IgD-negative memory B cell (primary cell): ENCODE measurements at regions not wholly inside any gene's neighbourhood (a gene's known extent, or its start where the extent isn't known, plus 50 kb on each side); places are given as distances from the start of the nearest gene placed in this dataset.

Source experiments
- H3K27ac Mint-ChIP-seq, 3 donors: one replicate each; pipeline ENCODE4 v1.8.0; 2020 to 2022; ENCODE audit warnings: mild to moderate bottlenecking in 3 of 3, mixed read lengths in 3 of 3, moderate library complexity in 1 of 3
- H3K27me3 Mint-ChIP-seq: one replicate; pipeline ENCODE4 v1.8.0; 2021; ENCODE audit warnings: mixed read lengths
- H3K36me3 Mint-ChIP-seq: one replicate; pipeline ENCODE4 v1.8.0; 2020; ENCODE audit warnings: mild to moderate bottlenecking, mixed read lengths
- H3K4me1 Mint-ChIP-seq, 3 donors: one replicate each; pipeline ENCODE4 v1.8.0; 2020 to 2022; ENCODE audit warnings: mixed read lengths in 3 of 3, mild to moderate bottlenecking in 1 of 3
- H3K4me3 Mint-ChIP-seq, 4 donors: one replicate each; pipeline ENCODE4 v1.8.0; 2020 to 2022; ENCODE audit warnings: mild to moderate bottlenecking in 4 of 4, mixed read lengths in 4 of 4, moderate library complexity in 3 of 4
- H3K9me3 Mint-ChIP-seq, 3 donors: one replicate each; pipeline ENCODE4 v1.8.0; 2020 to 2021; ENCODE audit warnings: mixed read lengths in 3 of 3, mild to moderate bottlenecking in 1 of 3

GRCh38 chr9:115261656-115262081 lies 143.7 kb upstream of the TNC start:
- Mint-ChIP-seq H3K4me3 (no peak overlapping the region), H3K9me3 (no peaks in the 10 kb centered on the region), H3K27me3 (no peaks in the 10 kb centered on the region), H3K36me3 (peaks cover 2% of the 10 kb centered on the region), H3K4me1 (no peaks in the 10 kb centered on the region), H3K27ac (no peak overlapping the region)

DNA sequence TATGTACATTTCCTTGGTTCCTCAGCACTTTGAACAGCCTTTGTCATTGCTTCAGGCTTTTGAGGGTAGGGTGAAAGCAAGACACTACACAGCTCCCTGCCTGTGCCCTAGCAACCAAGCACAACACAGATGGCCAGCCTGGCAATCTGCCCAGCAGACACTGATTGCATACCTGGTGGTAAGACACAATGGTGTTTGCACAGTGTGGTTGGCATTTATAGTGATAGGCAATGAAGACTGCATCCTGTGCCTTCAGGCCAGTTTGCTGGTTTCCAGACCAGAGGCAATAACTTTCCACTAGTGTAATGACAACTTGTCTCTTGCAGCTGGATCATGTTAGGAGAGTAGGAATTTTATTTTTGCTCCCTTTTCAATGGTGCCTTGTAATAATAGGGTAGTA lies 144.5 kb upstream of the TNC start:
- no peaks in the 10 kb centered on the region for H3K4me1 Mint-ChIP-seq
- no peaks in the 10 kb centered on the region for H3K9me3 Mint-ChIP-seq
- H3K4me3 Mint-ChIP-seq: no peak overlapping the region
- H3K27me3 Mint-ChIP-seq: no peaks in the 10 kb centered on the region
- no peak overlapping the region for H3K27ac Mint-ChIP-seq
- peaks cover 2% of the 10 kb centered on the region for H3K36me3 Mint-ChIP-seq

DNA sequence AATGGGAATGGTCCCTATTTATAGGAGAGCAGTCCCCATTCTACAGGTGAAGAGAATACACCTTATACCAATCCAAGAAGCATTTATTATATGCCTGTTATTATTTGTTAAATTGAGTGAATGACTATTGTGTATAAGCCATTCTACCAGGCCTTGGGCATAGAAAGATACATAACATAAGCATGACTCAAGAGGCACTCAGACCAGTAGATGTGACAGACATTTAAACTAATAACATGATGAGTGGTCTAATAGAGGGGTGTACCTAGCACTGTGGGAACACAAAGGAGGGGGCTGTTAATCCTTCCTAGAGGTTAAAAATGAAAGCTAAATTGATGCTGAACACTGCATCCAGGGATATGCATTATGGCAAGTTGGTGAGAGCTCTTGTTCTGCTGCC lies 145.0 kb upstream of the TNC start:
- no peaks in the 10 kb centered on the region for H3K9me3 Mint-ChIP-seq

GRCh38 chr9:115263371-115264075 lies 145.6 kb upstream of the TNC start:
- H3K27ac Mint-ChIP-seq: no peak overlapping the region
- H3K36me3 Mint-ChIP-seq: peaks cover 2% of the 10 kb centered on the region
- no peaks in the 10 kb centered on the region for H3K9me3 Mint-ChIP-seq
- no peaks in the 10 kb centered on the region for H3K27me3 Mint-ChIP-seq
- H3K4me3 Mint-ChIP-seq: no peak overlapping the region
- H3K4me1 Mint-ChIP-seq: no peaks in the 10 kb centered on the region

More for the DNA sequence above, 145.0 kb upstream of the TNC start:
- H3K36me3 Mint-ChIP-seq: peaks cover 2% of the 10 kb centered on the region
- H3K4me1 Mint-ChIP-seq: no peaks in the 10 kb centered on the region
- H3K27ac Mint-ChIP-seq: no peak overlapping the region
- no peaks in the 10 kb centered on the region for H3K27me3 Mint-ChIP-seq
- H3K4me3 Mint-ChIP-seq: no peak overlapping the region

DNA sequence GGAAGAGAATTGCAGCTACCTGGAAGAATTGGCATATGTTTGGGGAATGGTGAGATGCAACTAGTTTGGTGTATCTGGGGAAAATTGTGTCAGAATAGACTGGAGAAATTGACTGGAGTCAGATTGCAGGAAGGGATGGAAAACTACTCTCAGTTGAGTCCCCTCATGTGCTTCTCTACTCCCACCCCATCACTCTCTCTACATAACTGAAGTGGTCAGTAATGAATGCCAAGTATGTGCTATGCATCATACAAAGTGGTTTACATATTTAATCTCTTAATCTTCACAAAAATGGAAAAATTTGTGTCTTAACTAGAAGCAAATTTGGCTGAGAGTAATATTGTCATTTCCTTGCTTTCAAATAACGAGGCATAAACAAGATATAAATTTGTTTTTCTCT lies 146.4 kb upstream of the TNC start:
- H3K4me1 Mint-ChIP-seq: peaks cover 0 to under 1% (median 0%) of the 10 kb centered on the region in 3 donors
- no peaks in the 10 kb centered on the region for H3K27me3 Mint-ChIP-seq
- peaks cover 2% of the 10 kb centered on the region for H3K36me3 Mint-ChIP-seq
- H3K27ac Mint-ChIP-seq: no peak overlapping the region
- no peak overlapping the region for H3K4me3 Mint-ChIP-seq
- H3K9me3 Mint-ChIP-seq: peaks cover 0 to 1% (median 0%) of the 10 kb centered on the region in 3 donors

DNA sequence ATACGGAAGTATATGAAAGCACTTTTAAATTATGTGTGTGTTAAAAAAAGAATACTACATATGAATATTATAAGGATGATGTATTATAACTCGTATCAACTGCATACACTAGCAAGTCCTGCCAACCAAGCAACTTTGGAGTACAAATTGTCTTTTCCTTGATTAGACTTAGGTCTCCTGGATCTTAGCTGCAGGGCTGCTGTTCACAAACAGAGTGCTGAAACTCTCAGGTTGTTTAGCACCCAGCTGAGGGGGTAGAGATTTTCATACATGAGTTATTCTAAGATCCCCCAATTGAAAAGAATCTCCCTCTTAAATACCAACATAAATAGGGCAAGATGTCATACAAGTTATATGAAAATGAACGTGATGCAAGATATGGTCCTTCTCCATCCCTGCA lies 149.8 kb upstream of the TNC start:
- H3K36me3 Mint-ChIP-seq: peaks cover 2% of the 10 kb centered on the region
- peaks cover 7 to 12% (median 7%) of the 10 kb centered on the region in 3 donors for H3K4me1 Mint-ChIP-seq
- H3K27me3 Mint-ChIP-seq: no peaks in the 10 kb centered on the region
- no peak overlapping the region for H3K27ac Mint-ChIP-seq
- no peak overlapping the region for H3K4me3 Mint-ChIP-seq
- H3K9me3 Mint-ChIP-seq: peaks cover 0 to 3% (median 0%) of the 10 kb centered on the region in 3 donors

DNA sequence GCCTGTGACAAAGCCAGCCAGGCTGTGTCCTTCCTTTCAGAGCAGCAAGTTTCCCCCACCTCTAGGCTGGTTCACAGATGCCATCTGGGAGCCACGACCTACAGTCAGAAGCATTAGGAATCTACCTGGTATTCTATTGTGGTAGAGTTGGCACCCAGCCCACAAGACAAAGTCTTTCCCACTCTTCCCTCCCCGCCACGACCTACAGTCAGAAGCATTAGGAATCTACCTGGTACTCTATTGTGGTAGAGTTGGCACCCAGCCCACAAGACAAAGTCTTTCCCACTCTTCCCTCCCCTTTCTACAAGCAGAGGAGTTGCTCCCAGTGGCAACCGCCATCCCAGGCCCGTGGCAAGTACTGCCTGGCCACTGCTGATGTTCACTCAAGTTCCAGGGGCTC lies 157.8 kb upstream of the TNC start:
- H3K27ac Mint-ChIP-seq: no peak overlapping the region
- H3K36me3 Mint-ChIP-seq: no peaks in the 10 kb centered on the region
- no peak overlapping the region for H3K4me3 Mint-ChIP-seq
- peaks cover 1% of the 10 kb centered on the region for H3K27me3 Mint-ChIP-seq
- H3K4me1 Mint-ChIP-seq: peaks cover 0 to under 1% (median 0%) of the 10 kb centered on the region in 3 donors
- H3K9me3 Mint-ChIP-seq: peaks cover 0 to 1% (median 0%) of the 10 kb centered on the region in 3 donors

DNA sequence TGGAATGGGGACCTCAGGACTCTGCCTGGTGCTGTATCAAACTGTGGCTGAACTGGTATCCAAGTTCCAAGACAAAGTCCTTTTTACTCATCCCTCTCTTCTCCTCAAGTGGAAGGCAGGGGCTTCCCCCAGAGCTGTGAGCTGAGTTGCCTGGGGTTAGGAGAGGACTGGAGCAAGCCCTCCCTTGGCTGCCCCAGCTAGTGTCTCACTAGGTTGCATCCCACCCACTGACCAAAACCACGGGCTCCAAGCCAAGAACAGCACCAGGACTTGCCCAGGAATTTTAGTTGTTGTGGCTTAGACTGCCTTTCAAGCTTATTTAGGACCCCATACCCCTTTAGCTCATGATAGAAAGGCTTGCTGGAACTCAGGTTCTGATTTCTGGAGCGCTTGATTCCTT lies 158.7 kb upstream of the TNC start:
- Mint-ChIP-seq H3K9me3 (peaks cover 0 to 1% (median 0%) of the 10 kb centered on the region in 3 donors), H3K27ac (no peak overlapping the region), H3K4me3 (no peak overlapping the region), H3K36me3 (no peaks in the 10 kb centered on the region), H3K4me1 (no peaks in the 10 kb centered on the region), H3K27me3 (peaks cover 1% of the 10 kb centered on the region)

GRCh38 chr9:115277301-115277700 lies 159.3 kb upstream of the TNC start:
- Mint-ChIP-seq H3K9me3 (peaks cover 0 to 1% (median 0%) of the 10 kb centered on the region in 3 donors), H3K36me3 (no peaks in the 10 kb centered on the region), H3K4me1 (no peaks in the 10 kb centered on the region), H3K27ac (no peak overlapping the region), H3K27me3 (peaks cover 1% of the 10 kb centered on the region), H3K4me3 (no peak overlapping the region)

- H3K9me3 Mint-ChIP-seq: peaks cover 0 to 1% (median 0%) of the 10 kb centered on the region in 3 donors
- H3K4me3 Mint-ChIP-seq: no peak overlapping the region
- no peaks in the 10 kb centered on the region for H3K4me1 Mint-ChIP-seq
- H3K27me3 Mint-ChIP-seq: peaks cover 1% of the 10 kb centered on the region
- H3K36me3 Mint-ChIP-seq: no peaks in the 10 kb centered on the region
- no peak overlapping the region for H3K27ac Mint-ChIP-seq
These were observed 160.5 kb upstream of the TNC start for GRCh38 chr9:115278326-115279035.

DNA sequence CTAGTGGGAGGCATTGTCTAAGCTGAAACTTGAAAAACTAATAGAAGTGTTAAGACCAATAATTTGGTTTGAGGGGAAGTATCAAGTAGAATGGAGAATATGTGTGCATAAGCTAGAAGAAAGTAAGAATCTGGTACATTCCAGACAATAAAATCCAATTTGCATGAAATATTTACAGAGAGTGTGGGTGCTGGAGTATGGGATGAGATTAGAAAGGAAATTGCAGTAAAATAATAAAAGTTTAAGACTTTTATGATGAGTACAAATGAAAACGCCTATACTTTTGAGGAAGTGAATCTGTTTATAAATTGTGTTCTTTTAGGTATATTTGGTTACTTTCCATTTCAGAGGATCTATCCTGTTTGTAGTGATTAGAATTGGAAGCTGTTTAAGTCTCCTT lies 165.4 kb upstream of the TNC start:
- H3K9me3 Mint-ChIP-seq: no peaks in the 10 kb centered on the region
- H3K36me3 Mint-ChIP-seq: no peaks in the 10 kb centered on the region
- no peaks in the 10 kb centered on the region for H3K4me1 Mint-ChIP-seq
- H3K27ac Mint-ChIP-seq: no peak overlapping the region
- no peaks in the 10 kb centered on the region for H3K27me3 Mint-ChIP-seq
- H3K4me3 Mint-ChIP-seq: no peak overlapping the region

- Mint-ChIP-seq H3K27ac (no peak overlapping the region), H3K4me1 (no peaks in the 10 kb centered on the region), H3K9me3 (peaks cover 0 to 3% (median 0%) of the 10 kb centered on the region in 3 donors), H3K4me3 (no peak overlapping the region), H3K27me3 (no peaks in the 10 kb centered on the region), H3K36me3 (no peaks in the 10 kb centered on the region)
These were observed 167.9 kb upstream of the TNC start for GRCh38 chr9:115285836-115286235.

DNA sequence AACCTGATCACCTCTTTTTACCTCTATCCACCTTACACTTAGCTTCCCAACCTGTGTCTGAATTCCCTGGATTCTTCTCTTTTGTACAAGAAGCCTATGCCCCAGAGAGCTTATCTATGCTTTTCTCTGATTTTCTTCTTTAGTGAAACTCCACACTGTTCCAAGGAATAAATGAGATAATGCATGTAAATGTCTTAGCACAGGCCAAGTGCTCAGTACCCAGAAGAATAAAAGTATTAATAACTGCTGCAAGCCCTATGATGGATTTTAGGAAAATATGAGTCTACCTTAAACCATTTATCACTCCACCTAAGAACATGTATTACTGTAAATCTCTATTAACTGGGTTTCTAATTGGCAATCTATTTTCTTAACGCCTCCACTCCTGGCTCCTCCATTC lies 168.5 kb upstream of the TNC start:
- Mint-ChIP-seq H3K27ac (no peak overlapping the region), H3K27me3 (no peaks in the 10 kb centered on the region), H3K9me3 (peaks cover 0 to 3% (median 0%) of the 10 kb centered on the region in 3 donors)

GRCh38 chr9:115289757-115290208 lies 171.8 kb upstream of the TNC start:
- H3K36me3 Mint-ChIP-seq: no peaks in the 10 kb centered on the region
- no peak overlapping the region for H3K4me3 Mint-ChIP-seq
- no peaks in the 10 kb centered on the region for H3K4me1 Mint-ChIP-seq
- peaks cover 0 to 3% (median 0%) of the 10 kb centered on the region in 3 donors for H3K9me3 Mint-ChIP-seq
- H3K27me3 Mint-ChIP-seq: no peaks in the 10 kb centered on the region
- no peak overlapping the region for H3K27ac Mint-ChIP-seq

More for the DNA sequence above, 168.5 kb upstream of the TNC start:
- Mint-ChIP-seq H3K4me1 (no peaks in the 10 kb centered on the region), H3K36me3 (no peaks in the 10 kb centered on the region), H3K4me3 (no peak overlapping the region)

GRCh38 chr9:115291841-115292240 lies 173.9 kb upstream of the TNC start:
- Mint-ChIP-seq H3K9me3 (peaks cover 0 to 3% (median 0%) of the 10 kb centered on the region in 3 donors), H3K27ac (no peak overlapping the region), H3K27me3 (no peaks in the 10 kb centered on the region), H3K4me3 (no peak overlapping the region), H3K4me1 (no peaks in the 10 kb centered on the region), H3K36me3 (no peaks in the 10 kb centered on the region)
